HK-2 (cell line): ENCODE measurements at regions not wholly inside any gene's neighbourhood (a gene's known extent, or its start where the extent isn't known, plus 50 kb on each side); places are given as distances from the start of the nearest gene placed in this dataset.

Experiments
- DNase-seq: peaks from one replicate; pipeline ENCODE4 v3.0.0-alpha.2; 2018; ENCODE audit not compliant: unreplicated experiment

- DNase-seq: no peak
Observed at GRCh38 chr2:71864085-71864484, 283.6 kb downstream of the CYP26B1 start.

GRCh38 chr2:71863396-71863795, 284.3 kb downstream of the CYP26B1 start:
- no peak for DNase-seq

GRCh38 chr2:71862921-71863320, 284.7 kb downstream of the CYP26B1 start:
- no peak for DNase-seq

- DNase-seq: no peak
Observed at GRCh38 chr2:71861186-71862160, 286.2 kb downstream of the CYP26B1 start.

- no peak for DNase-seq
Observed at GRCh38 chr2:71860381-71860926, 287.2 kb downstream of the CYP26B1 start.

GRCh38 chr2:71859211-71859847, 288.3 kb downstream of the CYP26B1 start:
- DNase-seq: no peak

- no peak for DNase-seq
Observed at GRCh38 chr2:71858071-71858470, 289.6 kb downstream of the CYP26B1 start.

- no peak for DNase-seq
Observed at GRCh38 chr2:71857636-71858035, 290.0 kb downstream of the CYP26B1 start.

- DNase-seq: peak; percentile 13
Observed at GRCh38 chr2:71856773-71857525, 290.7 kb downstream of the CYP26B1 start.

- DNase-seq: no peak
Observed at GRCh38 chr2:71853858-71854257, 293.8 kb downstream of the CYP26B1 start.

- DNase-seq: no peak
Observed at GRCh38 chr2:71852141-71852711, 295.4 kb downstream of the CYP26B1 start.

- no peak for DNase-seq
Observed at GRCh38 chr2:71851094-71851750, 296.4 kb downstream of the CYP26B1 start.

- DNase-seq: no peak
Observed at GRCh38 chr2:71850306-71850801, 297.3 kb downstream of the CYP26B1 start.

GRCh38 chr2:71849607-71850305, 297.9 kb downstream of the CYP26B1 start:
- no peak for DNase-seq

GRCh38 chr2:71849111-71849510, 298.6 kb downstream of the CYP26B1 start:
- DNase-seq: no peak

GRCh38 chr2:71846669-71847291, 300.9 kb downstream of the CYP26B1 start:
- no peak for DNase-seq

GRCh38 chr2:71846072-71846471, 301.6 kb downstream of the CYP26B1 start:
- DNase-seq: no peak

- no peak for DNase-seq
Observed at GRCh38 chr2:71844967-71845366, 302.7 kb downstream of the CYP26B1 start.

GRCh38 chr2:71843391-71843850, 304.2 kb downstream of the CYP26B1 start:
- DNase-seq: peak; percentile 11

GRCh38 chr2:71842744-71843143, 304.9 kb downstream of the CYP26B1 start:
- DNase-seq: no peak
